ENCODE measurements at regions not wholly inside any gene's neighbourhood (a gene's known extent, or its start where the extent isn't known, plus 50 kb on each side); places are given as distances from the start of the nearest gene placed in this dataset.

DNA sequence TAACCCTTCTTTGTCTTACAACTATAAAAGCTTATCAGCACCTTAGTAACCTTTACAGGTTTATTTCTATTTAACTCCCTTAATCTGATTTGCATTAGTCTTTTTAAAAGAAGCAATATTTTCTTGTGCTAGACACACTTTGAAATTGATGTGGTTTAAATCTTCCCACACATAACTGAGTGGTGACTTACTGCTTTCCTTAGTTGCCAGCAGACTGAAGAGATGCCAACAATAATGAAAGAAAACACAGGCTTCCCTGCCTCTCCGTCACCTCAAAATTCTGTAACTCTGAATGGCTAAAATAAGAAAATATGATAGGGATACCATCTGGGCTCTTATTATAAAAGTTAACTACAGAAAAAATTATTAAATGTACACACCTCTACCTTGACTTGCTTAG, 196.8 kb downstream of the PTBP2 start:
- RAD21 ChIA-PET (ENCODE audit: low non-redundant PET in 1 of 2, low total read pairs in 2 of 2, uncharacterized antibody in 2 of 2, unreplicated experiment in 2 of 2): no interaction called here
- Histone ChIP-seq H3K27me3 (ENCODE audit: insufficient read depth, low read length) (no peaks in the 10 kb centered on the region), H3K36me3 (ENCODE audit: control insufficient read depth in 1 of 2, insufficient read depth in 2 of 2, low read length in 2 of 2) (no peaks in the 10 kb centered on the region), H3K9me2 (ENCODE audit: insufficient read depth) (no peaks in the 10 kb centered on the region), H2AFZ (ENCODE audit: low read depth, low read length, poor library complexity, severe bottlenecking) (no peak overlapping the region), H3K9me3 (ENCODE audit: control insufficient read depth in 1 of 2, insufficient read depth in 1 of 2, low read depth in 1 of 2, low read length in 2 of 2) (0 out of 4 replicates have a peak, but pooled peaks cover 0 to 2% of the 10 kb centered on the region in 2 experiments), H3K27ac (ENCODE audit: low read depth, low read length) (no peak overlapping the region), H3K4me3 (replicated peaks in 1 of 2; ENCODE audit: low read depth in 1 of 2, low read length in 2 of 2) (no peak overlapping the region), H3K9ac (ENCODE audit: low read length) (no peak overlapping the region), H3K4me1 (ENCODE audit: control insufficient read depth in 1 of 2, insufficient read depth in 2 of 2, low read length in 2 of 2) (no peaks in the 10 kb centered on the region), H3K4me2 (ENCODE audit: low read length) (no peak overlapping the region), H3K79me2 (ENCODE audit: insufficient read depth, low read length) (no peaks in the 10 kb centered on the region), H4K20me1 (ENCODE audit: insufficient read depth) (no peaks in the 10 kb centered on the region)
- BruUV-seq (replicated peaks): no TSS peak
- intact Hi-C loops (cut with micrococcal nuclease): no loop called here
- ATAC-seq (no peak), DNase-seq (ENCODE audit: low read depth, low spot score) (no peak)
- POLR2A ChIA-PET: no interaction called here
- TF ChIP-seq CBX3 (IDR thresholded peaks at IDR 0.05; ENCODE audit: low read depth) (no peak), JUND (IDR thresholded peaks at IDR 0.05) (no peak), EZH2phosphoT487 (IDR thresholded peaks at IDR 0.05; ENCODE audit: borderline replicate concordance) (no peak), ZFX (IDR thresholded peaks at IDR 0.05) (no peak), TCF7L2 (IDR thresholded peaks at IDR 0.05; ENCODE audit: borderline replicate concordance, extremely low read depth, insufficient read depth, insufficient read length) (no peak), SRF (IDR thresholded peaks at IDR 0.05; ENCODE audit: low read depth) (no peak), SIN3A (IDR thresholded peaks at IDR 0.05; ENCODE audit: low read depth) (no peak), YY1 (IDR thresholded peaks at IDR 0.05; ENCODE audit: extremely low read depth, insufficient replicate concordance, low read depth, low read length) (no peak)
- TF ChIP-seq, protein P1, sequence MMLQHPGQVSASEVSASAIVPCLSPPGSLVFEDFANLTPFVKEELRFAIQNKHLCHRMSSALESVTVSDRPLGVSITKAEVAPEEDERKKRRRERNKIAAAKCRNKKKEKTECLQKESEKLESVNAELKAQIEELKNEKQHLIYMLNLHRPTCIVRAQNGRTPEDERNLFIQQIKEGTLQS (IDR thresholded peaks at IDR 0.05): no peak
- TF ChIP-seq, protein P2, sequence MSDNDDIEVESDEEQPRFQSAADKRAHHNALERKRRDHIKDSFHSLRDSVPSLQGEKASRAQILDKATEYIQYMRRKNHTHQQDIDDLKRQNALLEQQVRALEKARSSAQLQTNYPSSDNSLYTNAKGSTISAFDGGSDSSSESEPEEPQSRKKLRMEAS (IDR thresholded peaks at IDR 0.05): no peak
- CTCF ChIA-PET: no interaction called here

DNA sequence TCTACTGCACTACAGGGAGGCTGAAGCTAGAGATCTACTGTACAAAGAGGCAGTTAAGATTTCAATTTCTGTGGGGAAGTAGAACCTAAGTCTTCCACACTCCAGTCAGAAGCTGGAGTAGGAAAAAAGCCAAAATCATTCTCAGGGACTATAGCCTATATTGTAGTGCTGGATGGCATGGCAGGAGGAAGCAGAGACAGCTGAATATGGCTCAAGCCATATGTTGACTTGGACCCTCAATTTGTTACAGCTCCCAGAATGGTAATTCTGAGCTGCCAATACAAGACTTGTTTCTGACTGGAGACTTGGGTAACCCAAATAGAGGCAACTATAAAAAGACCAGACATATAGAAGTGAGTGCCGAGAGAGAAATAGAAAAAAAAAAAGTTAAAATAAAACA, 200.6 kb downstream of the PTBP2 start:
- Histone ChIP-seq H3K79me2 (ENCODE audit: insufficient read depth, low read length) (no peaks in the 10 kb centered on the region), H3K4me2 (ENCODE audit: low read length) (no peak overlapping the region), H4K20me1 (ENCODE audit: insufficient read depth) (no peaks in the 10 kb centered on the region), H3K4me3 (replicated peaks in 1 of 2; ENCODE audit: low read depth in 1 of 2, low read length in 2 of 2) (no peak overlapping the region), H3K36me3 (ENCODE audit: control insufficient read depth in 1 of 2, insufficient read depth in 2 of 2, low read length in 2 of 2) (no peaks in the 10 kb centered on the region), H3K9me3 (ENCODE audit: control insufficient read depth in 1 of 2, insufficient read depth in 1 of 2, low read depth in 1 of 2, low read length in 2 of 2) (0 out of 4 replicates have a peak, but pooled peaks cover 0 to 6% of the 10 kb centered on the region in 2 experiments), H2AFZ (ENCODE audit: low read depth, low read length, poor library complexity, severe bottlenecking) (no peak overlapping the region), H3K27ac (ENCODE audit: low read depth, low read length) (no peak overlapping the region), H3K9me2 (ENCODE audit: insufficient read depth) (no peaks in the 10 kb centered on the region), H3K27me3 (ENCODE audit: insufficient read depth, low read length) (no peaks in the 10 kb centered on the region), H3K9ac (ENCODE audit: low read length) (no peak overlapping the region), H3K4me1 (ENCODE audit: control insufficient read depth in 1 of 2, insufficient read depth in 2 of 2, low read length in 2 of 2) (no peaks in the 10 kb centered on the region)
- intact Hi-C loops (cut with micrococcal nuclease): no loop called here
- BruUV-seq (replicated peaks): no TSS peak
- no peak for ATAC-seq
- ChIA-PET RAD21 (ENCODE audit: low non-redundant PET in 1 of 2, low total read pairs in 2 of 2, uncharacterized antibody in 2 of 2, unreplicated experiment in 2 of 2) (no interaction called here), POLR2A (interaction anchor here (0.6 kb wide), 1 partner anchor 910 kb away, joined by 5 read pairs; no protein-coding TSS in a partner anchor), CTCF (no interaction called here)
- no peak for DNase-seq (ENCODE audit: low read depth, low spot score)
- TF ChIP-seq FOSL1 (IDR thresholded peaks at IDR 0.05; ENCODE audit: low read depth): no peak
- TF ChIP-seq POLR2AphosphoS5 (IDR thresholded peaks at IDR 0.05; ENCODE audit: low read depth, low read length): no peak
- TF ChIP-seq CBX3 (IDR thresholded peaks at IDR 0.05; ENCODE audit: low read depth): no peak
- TF ChIP-seq TCF7L2 (IDR thresholded peaks at IDR 0.05; ENCODE audit: borderline replicate concordance, extremely low read depth, insufficient read depth, insufficient read length): no peak
- no peak for TF ChIP-seq SP1 (IDR thresholded peaks at IDR 0.05; ENCODE audit: low read depth)
- TF ChIP-seq CEBPB (IDR thresholded peaks at IDR 0.05; ENCODE audit: low read depth): no peak
- TF ChIP-seq, protein P3, sequence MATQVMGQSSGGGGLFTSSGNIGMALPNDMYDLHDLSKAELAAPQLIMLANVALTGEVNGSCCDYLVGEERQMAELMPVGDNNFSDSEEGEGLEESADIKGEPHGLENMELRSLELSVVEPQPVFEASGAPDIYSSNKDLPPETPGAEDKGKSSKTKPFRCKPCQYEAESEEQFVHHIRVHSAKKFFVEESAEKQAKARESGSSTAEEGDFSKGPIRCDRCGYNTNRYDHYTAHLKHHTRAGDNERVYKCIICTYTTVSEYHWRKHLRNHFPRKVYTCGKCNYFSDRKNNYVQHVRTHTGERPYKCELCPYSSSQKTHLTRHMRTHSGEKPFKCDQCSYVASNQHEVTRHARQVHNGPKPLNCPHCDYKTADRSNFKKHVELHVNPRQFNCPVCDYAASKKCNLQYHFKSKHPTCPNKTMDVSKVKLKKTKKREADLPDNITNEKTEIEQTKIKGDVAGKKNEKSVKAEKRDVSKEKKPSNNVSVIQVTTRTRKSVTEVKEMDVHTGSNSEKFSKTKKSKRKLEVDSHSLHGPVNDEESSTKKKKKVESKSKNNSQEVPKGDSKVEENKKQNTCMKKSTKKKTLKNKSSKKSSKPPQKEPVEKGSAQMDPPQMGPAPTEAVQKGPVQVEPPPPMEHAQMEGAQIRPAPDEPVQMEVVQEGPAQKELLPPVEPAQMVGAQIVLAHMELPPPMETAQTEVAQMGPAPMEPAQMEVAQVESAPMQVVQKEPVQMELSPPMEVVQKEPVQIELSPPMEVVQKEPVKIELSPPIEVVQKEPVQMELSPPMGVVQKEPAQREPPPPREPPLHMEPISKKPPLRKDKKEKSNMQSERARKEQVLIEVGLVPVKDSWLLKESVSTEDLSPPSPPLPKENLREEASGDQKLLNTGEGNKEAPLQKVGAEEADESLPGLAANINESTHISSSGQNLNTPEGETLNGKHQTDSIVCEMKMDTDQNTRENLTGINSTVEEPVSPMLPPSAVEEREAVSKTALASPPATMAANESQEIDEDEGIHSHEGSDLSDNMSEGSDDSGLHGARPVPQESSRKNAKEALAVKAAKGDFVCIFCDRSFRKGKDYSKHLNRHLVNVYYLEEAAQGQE (IDR thresholded peaks at IDR 0.05; ENCODE audit: low read depth): no peak
- TF ChIP-seq EZH2phosphoT487 (IDR thresholded peaks at IDR 0.05; ENCODE audit: borderline replicate concordance): no peak
- TF ChIP-seq ELF1 (IDR thresholded peaks at IDR 0.05; ENCODE audit: borderline replicate concordance, low read depth): no peak
- TF ChIP-seq, protein P2 (IDR thresholded peaks at IDR 0.05): no peak

All from HCT116 (cell line).